Renal cortical epithelial cell (primary cell): ENCODE measurements at regions not wholly inside any gene's neighbourhood (a gene's known extent, or its start where the extent isn't known, plus 50 kb on each side); places are given as distances from the start of the nearest gene placed in this dataset.
"Not testable (repeated sequence)": the region's sequence is repeated elsewhere in the genome, so short reads cannot be mapped to it uniquely, and the experiment has no call there.

ENCODE experiments used
- DNase-seq: peaks from one replicate; pipeline ENCODE4 v3.0.0-alpha.2; 2011; ENCODE audit warnings: low read depth

GRCh38 chr6:128597956-128598355 is 77.6 kb upstream of the PTPRK start:
- peak; percentile 61 for DNase-seq

GRCh38 chr6:128597004-128597403 is 76.6 kb upstream of the PTPRK start:
- no peak for DNase-seq

GRCh38 chr6:128595544-128595943 is 75.1 kb upstream of the PTPRK start:
- DNase-seq: no peak

GRCh38 chr6:128586095-128586494 is 65.7 kb upstream of the PTPRK start:
- no peak for DNase-seq

- DNase-seq: no peak
Observed at GRCh38 chr6:128580224-128581110, 60.1 kb upstream of the PTPRK start.

- not testable (repeated sequence) for DNase-seq
Observed at GRCh38 chr6:128575254-128575653, 54.9 kb upstream of the PTPRK start.

- no peak for DNase-seq
Observed at GRCh38 chr6:128574402-128574801, 54.0 kb upstream of the PTPRK start.

GRCh38 chr6:128573036-128573435 is 52.6 kb upstream of the PTPRK start:
- DNase-seq: no peak

- DNase-seq: no peak
Observed at GRCh38 chr6:128572294-128572693, 51.9 kb upstream of the PTPRK start.

GRCh38 chr6:128570680-128571063 is 50.3 kb upstream of the PTPRK start:
- peak; percentile 80 for DNase-seq

- DNase-seq: peak; percentile 93
Observed at GRCh38 chr6:128569732-128570679, 49.6 kb upstream of the PTPRK start.
